Ectodermal cell (in vitro differentiated cells): ENCODE measurements at regions not wholly inside any gene's neighbourhood (a gene's known extent, or its start where the extent isn't known, plus 50 kb on each side); places are given as distances from the start of the nearest gene placed in this dataset.
A peak's percentile ranks its signal among the peaks of the same experiment; 100 is the strongest.

Source experiments
- H3K27ac ChIP-seq: 2 replicates; pipeline ENCODE4 v1.7.0; 2013; ENCODE audit warnings: mild to moderate bottlenecking, low read depth, low read length; ENCODE audit not compliant: insufficient read depth, poor library complexity, severe bottlenecking
- H3K27me3 ChIP-seq: 2 replicates; pipeline ENCODE4 v1.7.0; 2013; ENCODE audit warnings: mild to moderate bottlenecking, low read length; ENCODE audit not compliant: insufficient read depth, control insufficient read depth, poor library complexity, severe bottlenecking
- H3K36me3 ChIP-seq: one replicate; pipeline ENCODE4 v1.7.0; 2013; ENCODE audit warnings: low read length; ENCODE audit not compliant: control insufficient read depth, insufficient read depth
- H3K4me1 ChIP-seq: one replicate; pipeline ENCODE4 v1.7.0; 2013; ENCODE audit warnings: low read length; ENCODE audit not compliant: control insufficient read depth, insufficient read depth
- H3K4me3 ChIP-seq: 2 replicates; pipeline ENCODE4 v1.7.0; 2013; ENCODE audit warnings: low read depth, low read length, control low read depth; ENCODE audit not compliant: insufficient read depth
- H3K9me3 ChIP-seq: 2 replicates; pipeline ENCODE4 v1.7.0; 2013; ENCODE audit warnings: mild to moderate bottlenecking, low read length, moderate library complexity; ENCODE audit not compliant: control insufficient read depth
- WGBS, 2 experiments: methylation state at CpG; one replicate each; pipeline ENCODE4 v1.1.7; 2013; ENCODE audit warnings: missing lambda C conversion rate in 2 of 2; 5-methylcytosine and 5-hydroxymethylcytosine counted together

GRCh38 chr5:145471831-145472612 is 363.1 kb downstream of the PRELID2 start:
- Histone ChIP-seq H3K36me3 (no peaks in the 10 kb centered on the region), H3K4me3 (no peak overlapping the region), H3K9me3 (no peaks in the 10 kb centered on the region), H3K4me1 (peaks cover 4% of the 10 kb centered on the region), H3K27me3 (no peaks in the 10 kb centered on the region), H3K27ac (no peak overlapping the region)
- WGBS, 2 experiments = no CpG with 5 or more reads among the region's 1 CpG

GRCh38 chr5:145471026-145471425 is 364.1 kb downstream of the PRELID2 start:
- Histone ChIP-seq H3K36me3 (no peaks in the 10 kb centered on the region), H3K4me3 (no peak overlapping the region), H3K27ac (no peak overlapping the region)

GRCh38 chr5:145470396-145470979 is 364.7 kb downstream of the PRELID2 start:
- Histone ChIP-seq H3K4me1 (peaks cover 4% of the 10 kb centered on the region), H3K27me3 (no peaks in the 10 kb centered on the region), H3K36me3 (no peaks in the 10 kb centered on the region), H3K4me3 (no peak overlapping the region), H3K27ac (no peak overlapping the region), H3K9me3 (no peaks in the 10 kb centered on the region)
- 100% methylated on average over 2 of the region's 2 CpGs for WGBS, 2 experiments

More at GRCh38 chr5:145471026-145471425, 364.1 kb downstream of the PRELID2 start:
- H3K27me3 ChIP-seq = no peaks in the 10 kb centered on the region
- no peaks in the 10 kb centered on the region for H3K9me3 ChIP-seq
- H3K4me1 ChIP-seq = peaks cover 4% of the 10 kb centered on the region

GRCh38 chr5:145467446-145467845 is 367.7 kb downstream of the PRELID2 start:
- Histone ChIP-seq H3K4me1 (peaks cover 4% of the 10 kb centered on the region), H3K27ac (no peak overlapping the region), H3K36me3 (no peaks in the 10 kb centered on the region), H3K27me3 (no peaks in the 10 kb centered on the region), H3K4me3 (no peak overlapping the region), H3K9me3 (no peaks in the 10 kb centered on the region)
- WGBS, 2 experiments = 90 to 94% methylated on average over 2 to 3 of the region's 3 CpGs

GRCh38 chr5:145466533-145466932 is 368.6 kb downstream of the PRELID2 start:
- H3K9me3 ChIP-seq = no peaks in the 10 kb centered on the region
- no peaks in the 10 kb centered on the region for H3K4me1 ChIP-seq
- H3K27ac ChIP-seq = no peak overlapping the region
- WGBS, 2 experiments = 95 to 100% methylated on average over 1 of the region's 1 CpG
- no peaks in the 10 kb centered on the region for H3K27me3 ChIP-seq
- no peaks in the 10 kb centered on the region for H3K36me3 ChIP-seq
- no peak overlapping the region for H3K4me3 ChIP-seq

GRCh38 chr5:145465474-145466263 is 369.5 kb downstream of the PRELID2 start:
- H3K27ac ChIP-seq = no peak overlapping the region
- WGBS, 2 experiments = 89 to 95% methylated on average over 6 of the region's 6 CpGs
- no peaks in the 10 kb centered on the region for H3K4me1 ChIP-seq
- H3K4me3 ChIP-seq = no peak overlapping the region
- no peaks in the 10 kb centered on the region for H3K9me3 ChIP-seq
- H3K36me3 ChIP-seq = no peaks in the 10 kb centered on the region
- no peaks in the 10 kb centered on the region for H3K27me3 ChIP-seq

GRCh38 chr5:145464171-145464570 is 371.0 kb downstream of the PRELID2 start:
- Histone ChIP-seq H3K27ac (no peak overlapping the region), H3K4me1 (no peaks in the 10 kb centered on the region), H3K4me3 (no peak overlapping the region), H3K9me3 (no peaks in the 10 kb centered on the region), H3K27me3 (no peaks in the 10 kb centered on the region), H3K36me3 (no peaks in the 10 kb centered on the region)
- 94 to 100% methylated on average over 1 of the region's 1 CpG for WGBS, 2 experiments

- Histone ChIP-seq H3K9me3 (no peaks in the 10 kb centered on the region), H3K4me1 (no peaks in the 10 kb centered on the region), H3K4me3 (no peak overlapping the region), H3K27ac (no peak overlapping the region), H3K36me3 (no peaks in the 10 kb centered on the region), H3K27me3 (no peaks in the 10 kb centered on the region)
- 100% methylated on average over 1 of the region's 1 CpG; no CpG with 5 or more reads in 1 of the 2 experiments for WGBS, 2 experiments
These were observed 371.5 kb downstream of the PRELID2 start for GRCh38 chr5:145463634-145464033.

- Histone ChIP-seq H3K4me3 (no peak overlapping the region), H3K27me3 (no peaks in the 10 kb centered on the region), H3K9me3 (no peaks in the 10 kb centered on the region), H3K36me3 (no peaks in the 10 kb centered on the region), H3K4me1 (no peaks in the 10 kb centered on the region), H3K27ac (no peak overlapping the region)
- WGBS, 2 experiments = 91 to 92% methylated on average over 3 of the region's 3 CpGs
These were observed 372.6 kb downstream of the PRELID2 start for GRCh38 chr5:145462525-145462924.

- Histone ChIP-seq H3K27ac (peak overlapping the region; percentile 8), H3K4me3 (no peak overlapping the region), H3K27me3 (no peaks in the 10 kb centered on the region), H3K36me3 (no peaks in the 10 kb centered on the region), H3K4me1 (no peaks in the 10 kb centered on the region), H3K9me3 (no peaks in the 10 kb centered on the region)
- WGBS, 2 experiments = 89 to 93% methylated on average over 4 of the region's 5 CpGs
These were observed 384.8 kb downstream of the PRELID2 start for GRCh38 chr5:145450286-145450885.
